DND-41 (cell line): ENCODE measurements at regions not wholly inside any gene's neighbourhood (a gene's known extent, or its start where the extent isn't known, plus 50 kb on each side); places are given as distances from the start of the nearest gene placed in this dataset.

Experiments
- ATAC-seq: fragments of 200-7000 bp; cut with Tn5 transposase; 3 replicates; pipeline ENCODE4 v1.9.1; 2021; ENCODE audit warnings: low read depth; ENCODE audit not compliant: insufficient read depth
- DNase-seq: peaks from one replicate; pipeline ENCODE4 v3.0.0-alpha.2; 2020
- H2AFZ ChIP-seq: 2 replicates; pipeline ENCODE4 v1.6.0; 2012; ENCODE audit warnings: low read depth, low read length
- H3K27ac ChIP-seq: 2 replicates; pipeline ENCODE4 v1.5.1; 2012; ENCODE audit warnings: low read length, inconsistent platforms
- H3K27me3 ChIP-seq: fragments of 200-600 bp; sonication (generic); 2 replicates; pipeline ENCODE4 v1.6.0; 2012; ENCODE audit warnings: low read length, mild to moderate bottlenecking, inconsistent platforms; ENCODE audit not compliant: insufficient read depth, poor library complexity
- H3K36me3 ChIP-seq: 2 replicates; pipeline ENCODE4 v1.5.1; 2012; ENCODE audit warnings: low read length, inconsistent platforms; ENCODE audit not compliant: insufficient read depth
- H3K4me1 ChIP-seq: 2 replicates; pipeline ENCODE4 v1.5.1; 2012; ENCODE audit warnings: mild to moderate bottlenecking, low read length; ENCODE audit not compliant: insufficient read depth
- H3K4me2 ChIP-seq: 2 replicates; pipeline ENCODE4 v1.6.0; 2012; ENCODE audit warnings: mild to moderate bottlenecking, moderate library complexity, low read length, inconsistent platforms; ENCODE audit not compliant: insufficient read depth
- H3K4me3 ChIP-seq, 2 experiments: fragments of 200-600 bp in 1 of 2; shearing (Covaris generic) in 1 of 2; 2 replicates each; pipeline ENCODE4 v1.5.1; 2012 to 2016; ENCODE audit warnings: inconsistent platforms in 2 of 2, low read length in 2 of 2, mild to moderate bottlenecking in 2 of 2, low read depth in 1 of 2, moderate library complexity in 1 of 2
- H3K79me2 ChIP-seq: 2 replicates; pipeline ENCODE4 v1.6.0; 2012; ENCODE audit warnings: low read length, inconsistent platforms; ENCODE audit not compliant: insufficient read depth
- H3K9ac ChIP-seq: 2 replicates; pipeline ENCODE4 v1.6.0; 2012; ENCODE audit warnings: low read depth, mild to moderate bottlenecking, inconsistent platforms, low read length, moderate library complexity
- H3K9me3 ChIP-seq: 2 replicates; pipeline ENCODE4 v1.5.1; 2012; ENCODE audit warnings: low read length, moderate library complexity, mild to moderate bottlenecking, inconsistent platforms; ENCODE audit not compliant: insufficient read depth, severe bottlenecking
- H4K20me1 ChIP-seq: 2 replicates; pipeline ENCODE4 v1.6.0; 2012; ENCODE audit warnings: low read length; ENCODE audit not compliant: insufficient read depth
- EZH2 ChIP-seq: IDR thresholded peaks from 3 replicates; pipeline ENCODE4 v1.6.1; 2012; ENCODE audit warnings: borderline replicate concordance, low read depth, mild to moderate bottlenecking, moderate library complexity, low read length, inconsistent platforms; ENCODE audit not compliant: severe bottlenecking
- TF ChIP-seq, protein P1 (sequence below): IDR thresholded peaks from 2 replicates; pipeline ENCODE4 v1.5.1; 2012; ENCODE audit warnings: borderline replicate concordance, low read length, moderate library complexity, mild to moderate bottlenecking; ENCODE audit not compliant: poor library complexity, severe bottlenecking; ENCODE audit errors: extremely low read depth

DNA sequence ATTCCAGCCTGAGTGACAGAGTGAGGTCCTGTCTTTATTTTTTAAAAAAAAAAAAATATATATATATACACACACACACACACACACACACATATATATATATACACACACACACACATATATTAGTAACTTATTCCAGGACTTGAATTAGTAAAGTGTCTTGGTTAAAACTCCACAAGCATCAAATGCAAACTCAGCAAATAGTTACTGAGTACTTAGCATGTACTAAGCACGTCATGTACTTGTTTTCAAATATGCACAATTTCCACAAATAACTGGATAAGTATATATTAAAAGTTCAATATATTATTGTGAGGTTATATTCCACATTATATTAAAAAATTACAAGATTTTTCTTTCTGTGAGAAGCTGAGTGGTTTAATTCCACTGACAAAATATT, 304.7 kb downstream of the ZEB2 start:
- no peak for DNase-seq

DNA sequence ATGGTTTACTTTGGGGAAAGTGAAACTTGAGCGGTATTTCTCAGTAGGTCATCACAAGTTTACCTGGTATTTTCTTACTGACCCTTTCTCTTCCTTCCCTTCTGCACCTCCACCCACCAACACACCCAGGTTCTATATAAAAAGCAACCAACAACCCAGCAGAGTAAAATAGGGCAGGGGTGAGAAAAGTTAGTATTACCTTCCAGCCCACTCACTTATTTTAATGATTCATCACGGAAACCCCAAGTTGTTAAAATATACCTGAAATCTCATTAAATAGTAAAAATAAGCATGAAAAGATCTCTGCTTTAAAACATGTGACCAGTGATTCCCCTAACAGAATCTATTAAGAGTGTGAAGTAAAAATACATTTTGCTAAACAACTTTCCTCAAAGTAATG, 306.1 kb downstream of the ZEB2 start:
- H3K4me3 ChIP-seq: no peak overlapping the region
- DNase-seq (no peak), ATAC-seq (no peak)
- TF ChIP-seq, protein P1, sequence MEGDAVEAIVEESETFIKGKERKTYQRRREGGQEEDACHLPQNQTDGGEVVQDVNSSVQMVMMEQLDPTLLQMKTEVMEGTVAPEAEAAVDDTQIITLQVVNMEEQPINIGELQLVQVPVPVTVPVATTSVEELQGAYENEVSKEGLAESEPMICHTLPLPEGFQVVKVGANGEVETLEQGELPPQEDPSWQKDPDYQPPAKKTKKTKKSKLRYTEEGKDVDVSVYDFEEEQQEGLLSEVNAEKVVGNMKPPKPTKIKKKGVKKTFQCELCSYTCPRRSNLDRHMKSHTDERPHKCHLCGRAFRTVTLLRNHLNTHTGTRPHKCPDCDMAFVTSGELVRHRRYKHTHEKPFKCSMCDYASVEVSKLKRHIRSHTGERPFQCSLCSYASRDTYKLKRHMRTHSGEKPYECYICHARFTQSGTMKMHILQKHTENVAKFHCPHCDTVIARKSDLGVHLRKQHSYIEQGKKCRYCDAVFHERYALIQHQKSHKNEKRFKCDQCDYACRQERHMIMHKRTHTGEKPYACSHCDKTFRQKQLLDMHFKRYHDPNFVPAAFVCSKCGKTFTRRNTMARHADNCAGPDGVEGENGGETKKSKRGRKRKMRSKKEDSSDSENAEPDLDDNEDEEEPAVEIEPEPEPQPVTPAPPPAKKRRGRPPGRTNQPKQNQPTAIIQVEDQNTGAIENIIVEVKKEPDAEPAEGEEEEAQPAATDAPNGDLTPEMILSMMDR: no peak
- TF ChIP-seq EZH2: no peak
- no peaks in the 10 kb centered on the region for H3K27me3 ChIP-seq
- no peak overlapping the region for H3K4me2 ChIP-seq
- H4K20me1 ChIP-seq: no peaks in the 10 kb centered on the region
- no peak overlapping the region for H2AFZ ChIP-seq
- H3K9me3 ChIP-seq: no peaks in the 10 kb centered on the region
- H3K4me1 ChIP-seq: peaks cover 10% of the 10 kb centered on the region
- no peak overlapping the region for H3K9ac ChIP-seq
- H3K27ac ChIP-seq: no peak overlapping the region
- H3K79me2 ChIP-seq: no peaks in the 10 kb centered on the region
- no peaks in the 10 kb centered on the region for H3K36me3 ChIP-seq

More for the DNA sequence above, 304.7 kb downstream of the ZEB2 start:
- TF ChIP-seq, protein P1: no peak
- TF ChIP-seq EZH2: no peak
- no peaks in the 10 kb centered on the region for H4K20me1 ChIP-seq
- no peaks in the 10 kb centered on the region for H3K9me3 ChIP-seq
- H3K4me1 ChIP-seq: peaks cover 10% of the 10 kb centered on the region
- H3K9ac ChIP-seq: no peak overlapping the region
- H3K27me3 ChIP-seq: no peaks in the 10 kb centered on the region
- H3K79me2 ChIP-seq: no peaks in the 10 kb centered on the region
- no peak overlapping the region for H3K4me3 ChIP-seq
- ATAC-seq: no peak; the same call in 2 of the 3 replicates
- H3K36me3 ChIP-seq: no peaks in the 10 kb centered on the region
- H3K27ac ChIP-seq: no peak overlapping the region
- no peak overlapping the region for H3K4me2 ChIP-seq
- H2AFZ ChIP-seq: no peak overlapping the region

DNA sequence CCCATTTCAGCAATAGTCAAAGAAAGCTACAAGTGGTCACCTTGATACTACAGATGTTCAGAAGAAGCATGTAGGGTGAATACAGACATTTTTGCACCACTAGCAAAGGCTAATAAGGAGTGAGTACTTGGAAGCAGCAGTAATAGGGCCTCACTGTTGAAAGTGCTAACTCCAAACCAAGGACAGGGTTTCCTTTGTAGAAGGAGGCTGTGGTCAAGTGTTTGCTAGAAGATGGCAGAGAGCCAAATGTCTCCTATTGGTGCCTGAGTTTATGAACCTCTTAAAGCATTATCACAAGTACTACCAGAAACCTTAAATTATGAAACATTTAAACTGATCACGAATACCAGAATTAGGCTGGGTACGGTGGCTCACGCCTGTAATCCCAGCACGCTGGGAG, 308.1 kb downstream of the ZEB2 start:
- Histone ChIP-seq H3K27ac (no peak overlapping the region), H3K4me3 (no peak overlapping the region), H4K20me1 (no peaks in the 10 kb centered on the region), H3K27me3 (no peaks in the 10 kb centered on the region), H3K9me3 (no peaks in the 10 kb centered on the region), H3K4me2 (no peak overlapping the region), H2AFZ (no peak overlapping the region), H3K36me3 (no peaks in the 10 kb centered on the region), H3K4me1 (peaks cover 10% of the 10 kb centered on the region), H3K9ac (no peak overlapping the region), H3K79me2 (no peaks in the 10 kb centered on the region)
- DNase-seq (peak; percentile 5), ATAC-seq (no peak)
- no peak for TF ChIP-seq EZH2
- TF ChIP-seq, protein P1: no peak

DNA sequence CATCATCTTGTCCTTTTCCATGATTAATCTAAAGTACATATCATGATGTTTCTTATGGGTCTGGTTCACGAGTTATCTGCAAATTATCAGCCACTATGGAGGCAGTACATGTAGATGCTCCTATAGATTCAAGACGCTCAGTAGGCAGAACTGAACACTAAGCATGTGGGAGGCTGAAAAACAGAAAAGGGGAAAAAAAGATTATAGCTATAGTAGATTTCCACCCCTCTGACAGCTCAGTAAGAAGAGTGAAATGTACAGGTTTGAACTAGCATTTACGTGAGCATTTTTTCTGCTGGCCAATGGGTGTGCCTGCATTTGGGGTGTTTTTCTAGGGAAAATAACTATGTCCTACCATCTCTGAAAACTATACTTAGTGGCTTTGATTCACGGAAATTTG, 308.9 kb downstream of the ZEB2 start:
- Histone ChIP-seq H3K79me2 (no peaks in the 10 kb centered on the region), H3K4me2 (no peak overlapping the region), H3K9me3 (no peaks in the 10 kb centered on the region), H3K36me3 (no peaks in the 10 kb centered on the region), H3K4me1 (peaks cover 4% of the 10 kb centered on the region), H3K4me3 (no peak overlapping the region), H3K27ac (no peak overlapping the region), H4K20me1 (no peaks in the 10 kb centered on the region), H3K27me3 (no peaks in the 10 kb centered on the region), H3K9ac (no peak overlapping the region), H2AFZ (no peak overlapping the region)
- TF ChIP-seq, protein P1: no peak
- no peak for TF ChIP-seq EZH2
- DNase-seq (no peak), ATAC-seq (no peak)
